Thyroid gland (tissue), 4 donors: ENCODE measurements at regions not wholly inside any gene's neighbourhood (a gene's known extent, or its start where the extent isn't known, plus 50 kb on each side); places are given as distances from the start of the nearest gene placed in this dataset.
"Not testable (repeated sequence)": the region's sequence is repeated elsewhere in the genome, so short reads cannot be mapped to it uniquely, and the experiment has no call there.

Source experiments
- DNase-seq, 2 donors: peaks; one replicate each; pipeline ENCODE4 v3.0.0-alpha.2; 2019
- H3K27ac ChIP-seq, 3 donors: fragments of 200-600 bp; sonication (generic); 1 replicate in 2 of 3; 2 replicates in 1 of 3; pipeline ENCODE4 v1.5.1; 2016 to 2019; ENCODE audit warnings: mild to moderate bottlenecking in 1 of 3, moderate library complexity in 1 of 3
- H3K27me3 ChIP-seq: fragments of 200-600 bp; sonication (generic); one replicate; pipeline ENCODE4 v1.5.1; 2019
- H3K36me3 ChIP-seq, 2 donors: fragments of 200-600 bp; sonication (generic); one replicate each; pipeline ENCODE4 v1.5.1; 2016 to 2019
- H3K4me1 ChIP-seq, 2 donors: fragments of 200-600 bp; sonication (generic); one replicate each; pipeline ENCODE4 v1.5.1; 2017 to 2019
- H3K4me3 ChIP-seq, 3 donors: fragments of 200-600 bp; sonication (generic); replicated peaks in 1 of 3; 1 replicate in 2 of 3; 2 replicates in 1 of 3; pipeline ENCODE4 v1.5.1; 2016; ENCODE audit warnings: mild to moderate bottlenecking in 1 of 3
- H3K9me3 ChIP-seq: fragments of 200-600 bp; sonication (generic); one replicate; pipeline ENCODE4 v1.5.1; 2017
- WGBS, 2 donors: methylation state at CpG; one replicate each; pipeline ENCODE4 v1.1.5; 2017; 5-methylcytosine and 5-hydroxymethylcytosine counted together
- intact Hi-C: fragments of 100-400 bp; cut with DNase I; formaldehyde crosslinking; loops from one replicate; pipeline ENCODE4 v1.15.1; 2023

GRCh38 chr2:87595017-87595416, 152.9 kb upstream of the PLGLB2 start:
- Histone ChIP-seq H3K4me1 (peaks cover 3 to 14% of the 10 kb centered on the region in 2 donors), H3K27ac (peak overlapping the region; percentile 41 to 62 (median 43))
- intact Hi-C loops, H3K36me3 ChIP-seq, H3K4me3 ChIP-seq, H3K27me3 ChIP-seq, H3K9me3 ChIP-seq: not testable (repeated sequence)
- peak; percentile 72 to 80 for DNase-seq
- WGBS, 2 donors, result 10 to 50% methylated on average over 4 to 5 of the region's 6 CpGs

- H3K36me3 ChIP-seq, DNase-seq, H3K4me3 ChIP-seq, intact Hi-C loops, H3K27me3 ChIP-seq, H3K27ac ChIP-seq, H3K9me3 ChIP-seq, H3K4me1 ChIP-seq: not testable (repeated sequence)
- 59 to 100% methylated on average over 1 to 2 of the region's 3 CpGs for WGBS, 2 donors
These were observed 146.9 kb upstream of the PLGLB2 start for GRCh38 chr2:87600961-87601360.

- H3K27ac ChIP-seq, intact Hi-C loops, H3K4me3 ChIP-seq, H3K27me3 ChIP-seq, DNase-seq, H3K36me3 ChIP-seq, H3K9me3 ChIP-seq, H3K4me1 ChIP-seq: not testable (repeated sequence)
- no CpG with 5 or more reads among the region's 7 CpGs for WGBS, 2 donors
These were observed 145.8 kb upstream of the PLGLB2 start for GRCh38 chr2:87602118-87602517.

GRCh38 chr2:87602728-87603127, 145.2 kb upstream of the PLGLB2 start:
- H3K36me3 ChIP-seq, H3K27me3 ChIP-seq, H3K9me3 ChIP-seq, DNase-seq, H3K4me1 ChIP-seq, intact Hi-C loops, H3K4me3 ChIP-seq, H3K27ac ChIP-seq: not testable (repeated sequence)
- no CpG with 5 or more reads among the region's 2 CpGs for WGBS, 2 donors

- H3K36me3 ChIP-seq, H3K4me1 ChIP-seq, H3K27me3 ChIP-seq, intact Hi-C loops, H3K4me3 ChIP-seq, DNase-seq, H3K9me3 ChIP-seq: not testable (repeated sequence)
- WGBS, 2 donors, result 17 to 25% methylated on average over 2 to 3 of the region's 10 CpGs
- peak overlapping the region in 2 of 3 donors; percentile 65 to 76 for H3K27ac ChIP-seq
These were observed 144.2 kb upstream of the PLGLB2 start for GRCh38 chr2:87603418-87604278.

- H3K27me3 ChIP-seq, H3K4me1 ChIP-seq, intact Hi-C loops, H3K9me3 ChIP-seq, H3K36me3 ChIP-seq, H3K4me3 ChIP-seq: not testable (repeated sequence)
- DNase-seq, result peak; percentile 64 to 71
- WGBS, 2 donors, result no CpG with 5 or more reads among the region's 6 CpGs
- H3K27ac ChIP-seq, result peak overlapping the region in 2 of 3 donors; percentile 65 to 76
These were observed 143.5 kb upstream of the PLGLB2 start for GRCh38 chr2:87604279-87604818.

GRCh38 chr2:87604980-87605379, 142.9 kb upstream of the PLGLB2 start:
- not testable (repeated sequence) for DNase-seq, H3K27ac ChIP-seq
- no CpG with 5 or more reads among the region's 2 CpGs for WGBS, 2 donors

GRCh38 chr2:87608377-87609166, 139.3 kb upstream of the PLGLB2 start:
- intact Hi-C loops, DNase-seq: not testable (repeated sequence)

More at GRCh38 chr2:87604980-87605379, 142.9 kb upstream of the PLGLB2 start:
- H3K9me3 ChIP-seq, H3K27me3 ChIP-seq, H3K4me3 ChIP-seq, H3K36me3 ChIP-seq, intact Hi-C loops, H3K4me1 ChIP-seq: not testable (repeated sequence)

GRCh38 chr2:87610974-87611373, 136.9 kb upstream of the PLGLB2 start:
- intact Hi-C loops, H3K9me3 ChIP-seq, H3K36me3 ChIP-seq, H3K4me1 ChIP-seq, H3K27ac ChIP-seq, DNase-seq, H3K4me3 ChIP-seq, H3K27me3 ChIP-seq: not testable (repeated sequence)
- 100% methylated on average over 1 of the region's 1 CpG; no CpG with 5 or more reads in 1 of the 2 donors for whole genome bisulfite sequencing, 2 donors

More at GRCh38 chr2:87608377-87609166, 139.3 kb upstream of the PLGLB2 start:
- not testable (repeated sequence) for H3K4me1 ChIP-seq, H3K9me3 ChIP-seq, H3K27ac ChIP-seq, H3K27me3 ChIP-seq, H3K36me3 ChIP-seq, H3K4me3 ChIP-seq
- WGBS, 2 donors, result 56 to 64% methylated on average over 1 of the region's 3 CpGs

- H3K4me3 ChIP-seq, H3K36me3 ChIP-seq, intact Hi-C loops, H3K9me3 ChIP-seq, H3K27me3 ChIP-seq, DNase-seq, H3K4me1 ChIP-seq, H3K27ac ChIP-seq: not testable (repeated sequence)
- no CpG with 5 or more reads among the region's 4 CpGs for WGBS, 2 donors
These were observed 136.5 kb upstream of the PLGLB2 start for GRCh38 chr2:87611416-87611815.

GRCh38 chr2:87611956-87612355, 135.9 kb upstream of the PLGLB2 start:
- intact Hi-C loops, H3K27ac ChIP-seq, H3K4me1 ChIP-seq, DNase-seq, H3K4me3 ChIP-seq, H3K36me3 ChIP-seq, H3K27me3 ChIP-seq, H3K9me3 ChIP-seq: not testable (repeated sequence)
- WGBS, 2 donors, result no CpG with 5 or more reads among the region's 2 CpGs

- H3K27ac ChIP-seq, H3K9me3 ChIP-seq, DNase-seq, intact Hi-C loops, H3K27me3 ChIP-seq, H3K36me3 ChIP-seq, H3K4me3 ChIP-seq, H3K4me1 ChIP-seq: not testable (repeated sequence)
These were observed 133.0 kb upstream of the PLGLB2 start for GRCh38 chr2:87614829-87615434.
